ENCODE measurements at regions not wholly inside any gene's neighbourhood (a gene's known extent, or its start where the extent isn't known, plus 50 kb on each side); places are given as distances from the start of the nearest gene placed in this dataset.

DNA sequence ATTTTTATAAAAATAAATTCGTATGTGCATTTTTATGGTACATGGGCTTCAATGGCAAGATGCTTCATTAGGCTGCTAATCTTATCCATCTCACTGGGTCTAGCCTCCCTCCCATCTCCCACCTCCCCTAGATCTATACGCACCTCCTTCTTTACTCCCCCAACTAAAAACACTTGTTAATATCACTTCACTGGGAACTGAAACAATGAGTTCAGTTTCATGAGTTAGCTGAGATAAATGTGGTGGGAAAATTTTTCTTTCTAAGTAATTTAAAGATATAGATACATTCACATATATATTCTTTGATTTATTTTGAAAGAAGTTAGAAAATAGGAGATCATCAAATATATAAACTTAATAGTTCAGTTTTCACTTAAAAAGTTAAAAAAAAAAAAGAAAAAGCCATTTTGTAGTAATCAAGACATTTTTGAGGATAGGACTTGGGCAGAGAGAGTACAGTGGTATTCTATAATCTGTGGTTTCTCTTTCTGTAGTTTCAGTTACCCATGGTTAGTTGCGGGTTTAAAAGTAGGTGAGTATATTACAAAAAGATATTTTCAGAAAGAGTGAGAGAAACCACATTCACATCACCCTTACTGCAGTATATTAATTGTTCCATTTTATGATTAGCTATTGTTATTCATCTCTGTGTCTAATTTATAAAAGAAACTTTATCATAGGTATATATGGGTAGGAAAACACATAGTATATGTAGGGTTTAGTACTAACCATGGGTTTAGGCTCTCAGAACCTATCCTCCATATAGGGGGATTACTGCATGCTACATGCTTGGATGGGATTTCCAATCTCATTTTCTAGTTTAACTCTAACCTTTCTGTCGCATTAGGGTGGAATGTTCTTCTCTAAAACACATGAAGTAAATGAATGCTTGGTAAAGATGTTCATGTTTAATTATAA lies 316.0 kb upstream of the CBLB start:
- TF ChIP-seq, protein P1, sequence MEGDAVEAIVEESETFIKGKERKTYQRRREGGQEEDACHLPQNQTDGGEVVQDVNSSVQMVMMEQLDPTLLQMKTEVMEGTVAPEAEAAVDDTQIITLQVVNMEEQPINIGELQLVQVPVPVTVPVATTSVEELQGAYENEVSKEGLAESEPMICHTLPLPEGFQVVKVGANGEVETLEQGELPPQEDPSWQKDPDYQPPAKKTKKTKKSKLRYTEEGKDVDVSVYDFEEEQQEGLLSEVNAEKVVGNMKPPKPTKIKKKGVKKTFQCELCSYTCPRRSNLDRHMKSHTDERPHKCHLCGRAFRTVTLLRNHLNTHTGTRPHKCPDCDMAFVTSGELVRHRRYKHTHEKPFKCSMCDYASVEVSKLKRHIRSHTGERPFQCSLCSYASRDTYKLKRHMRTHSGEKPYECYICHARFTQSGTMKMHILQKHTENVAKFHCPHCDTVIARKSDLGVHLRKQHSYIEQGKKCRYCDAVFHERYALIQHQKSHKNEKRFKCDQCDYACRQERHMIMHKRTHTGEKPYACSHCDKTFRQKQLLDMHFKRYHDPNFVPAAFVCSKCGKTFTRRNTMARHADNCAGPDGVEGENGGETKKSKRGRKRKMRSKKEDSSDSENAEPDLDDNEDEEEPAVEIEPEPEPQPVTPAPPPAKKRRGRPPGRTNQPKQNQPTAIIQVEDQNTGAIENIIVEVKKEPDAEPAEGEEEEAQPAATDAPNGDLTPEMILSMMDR (IDR thresholded peaks at IDR 0.05) = no peak
- no peak for TF ChIP-seq POLR2A (IDR thresholded peaks at IDR 0.05)

Data from Peyer's patch (tissue), 4 donors.